A549 (cell line): ENCODE measurements at regions not wholly inside any gene's neighbourhood (a gene's known extent, or its start where the extent isn't known, plus 50 kb on each side); places are given as distances from the start of the nearest gene placed in this dataset.

Experiments
- ATAC-seq, 2 experiments: fragments of 200-7000 bp in 1 of 2; fragments of >200 bp in 1 of 2; cut with Nextera tagmentation in 1 of 2; cut with Tn5 transposase in 1 of 2; 3 replicates each; pipeline versions ENCODE4 v1.8.0 to v1.9.1; 2018 to 2020; ENCODE audit warnings: mild to moderate bottlenecking in 1 of 2, moderate library complexity in 1 of 2
- CTCF ChIA-PET: fragments of 300-600 bp; sonication (Branson Sonifier 250); formaldehyde crosslinking; extraction: SDS; loops from one replicate; lab custom pipeline; 2021; ENCODE audit warnings: antibody characterized with exemption, inconsistent platforms; lab: Yijun Ruan, JAX
- POLR2A ChIA-PET: fragments of 350-600 bp; formaldehyde crosslinking; extraction: SDS; loops from one replicate; lab custom pipeline; 2021; ENCODE audit warnings: antibody characterized with exemption, inconsistent platforms; lab: Yijun Ruan, JAX
- DNase-seq, 2 experiments: peaks; one replicate each; pipeline versions ENCODE4 v3.0.0 to v3.0.0-alpha.2; 2011 to 2016; ENCODE audit warnings: low read depth in 1 of 2, low spot score in 1 of 2
- FAIRE-seq: peaks from 2 replicates; lab custom pipeline; 2011; peaks lifted over from hg19 to GRCh38; lab: Jason Lieb, UNC
- H3K27ac ChIP-seq, 2 experiments: fragments of >200 bp; sonication (Bioruptor Twin); formaldehyde crosslinking; 3 replicates each; pipeline ENCODE4 v1.5.1; 2016 to 2017
- H3K4me1 ChIP-seq: fragments of >200 bp; sonication (Bioruptor Twin); formaldehyde crosslinking; 3 replicates; pipeline ENCODE4 v1.6.1; 2016
- H3K4me2 ChIP-seq: fragments of >200 bp; sonication (Bioruptor Twin); formaldehyde crosslinking; 3 replicates; pipeline ENCODE4 v1.6.1; 2016
- H3K4me3 ChIP-seq: fragments of >200 bp; sonication (Bioruptor Twin); formaldehyde crosslinking; 3 replicates; pipeline ENCODE4 v1.5.1; 2016
- H3K9me3 ChIP-seq: fragments of >200 bp; sonication (Bioruptor Twin); formaldehyde crosslinking; 3 replicates; pipeline ENCODE4 v1.6.1; 2016
- CBX2 ChIP-seq: fragments of 200-600 bp; sonication (generic); IDR thresholded peaks from 2 replicates; pipeline ENCODE4 v1.6.1; 2016; ENCODE audit warnings: low read depth, mild to moderate bottlenecking, borderline replicate concordance
- CEBPB ChIP-seq, 2 experiments: fragments of >200 bp in 1 of 2; sonication (Bioruptor Twin) in 1 of 2; formaldehyde crosslinking in 1 of 2; IDR thresholded peaks; 2 replicates each; pipeline ENCODE4 v1.6.1; 2012 to 2016
- CTCF ChIP-seq: fragments of >200 bp; sonication (Bioruptor Twin); formaldehyde crosslinking; IDR thresholded peaks from 3 replicates; pipeline ENCODE4 v1.5.1; 2016
- ELK1 ChIP-seq: fragments of 150-350 bp; IDR thresholded peaks from 2 replicates; pipeline ENCODE4 v1.6.1; 2014; ENCODE audit warnings: low read depth, mild to moderate bottlenecking, low read length
- ESRRA ChIP-seq: fragments of 150-350 bp; IDR thresholded peaks from 2 replicates; pipeline ENCODE4 v1.6.1; 2014; ENCODE audit warnings: mild to moderate bottlenecking, low read length, borderline replicate concordance
- FOSL2 ChIP-seq, 2 experiments: fragments of 450-650 bp in 1 of 2; fragments of >200 bp in 1 of 2; sonication (Bioruptor Twin) in 1 of 2; formaldehyde crosslinking; IDR thresholded peaks; 2 replicates each; pipeline versions ENCODE4 v1.5.0 to v1.6.1; 2016 to 2020; ENCODE audit warnings: mild to moderate bottlenecking in 1 of 2, moderate library complexity in 1 of 2
- GATA3 ChIP-seq: IDR thresholded peaks from 2 replicates; pipeline ENCODE4 v1.6.1; 2012; ENCODE audit warnings: borderline replicate concordance
- HDAC2 ChIP-seq: fragments of 200-600 bp; sonication (generic); IDR thresholded peaks from 2 replicates; pipeline ENCODE4 v1.6.1; 2016
- HOXA7 ChIP-seq: fragments of 250-450 bp; sonication (Bioruptor Pico); IDR thresholded peaks from 2 replicates; pipeline ENCODE4 v1.5.0; 2020; ENCODE audit warnings: mild to moderate bottlenecking, moderate library complexity
- HOXB5 ChIP-seq: fragments of 250-450 bp; sonication (Bioruptor Pico); IDR thresholded peaks from 2 replicates; pipeline ENCODE4 v1.5.0; 2020; ENCODE audit warnings: mild to moderate bottlenecking, moderate library complexity
- JUN ChIP-seq, 2 experiments: fragments of >200 bp; sonication (Bioruptor Twin); formaldehyde crosslinking; IDR thresholded peaks; 2 replicates in 1 of 2; 3 replicates in 1 of 2; pipeline ENCODE4 v1.6.1; 2016 to 2017
- MAFK ChIP-seq: fragments of 450-650 bp; IDR thresholded peaks from 2 replicates; pipeline ENCODE4 v1.6.1; 2014; ENCODE audit not compliant: partially characterized antibody
- MAX ChIP-seq: IDR thresholded peaks from 2 replicates; pipeline ENCODE4 v1.6.1; 2012
- MAZ ChIP-seq: fragments of 150-350 bp; IDR thresholded peaks from 2 replicates; pipeline ENCODE4 v1.6.1; 2014; ENCODE audit warnings: antibody characterized with exemption, low read depth, low read length, borderline replicate concordance
- NFE2L2 ChIP-seq: fragments of 150-350 bp; conservative IDR thresholded peaks from 2 replicates; pipeline ENCODE4 v1.6.1; 2014; ENCODE audit warnings: low read length
- PBX3 ChIP-seq: IDR thresholded peaks from 2 replicates; pipeline ENCODE4 v1.6.1; 2012
- POLR2A ChIP-seq: IDR thresholded peaks from 2 replicates; pipeline ENCODE4 v1.6.1; 2012; ENCODE audit warnings: mild to moderate bottlenecking, low read length
- POLR2AphosphoS2 ChIP-seq: conservative IDR thresholded peaks from 2 replicates; pipeline ENCODE4 v1.6.1; 2012; ENCODE audit warnings: low read length, improper control_type of control experiment, inconsistent platforms
- RARB ChIP-seq: fragments of 250-450 bp; sonication (Bioruptor Pico); IDR thresholded peaks from 2 replicates; pipeline ENCODE4 v1.8.0; 2021; ENCODE audit warnings: mild to moderate bottlenecking, moderate library complexity
- REST ChIP-seq: fragments of 200-600 bp; sonication (generic); IDR thresholded peaks from 2 replicates; pipeline ENCODE4 v1.6.1; 2016; ENCODE audit warnings: antibody characterized with exemption, mild to moderate bottlenecking, moderate library complexity
- RFX5 ChIP-seq: fragments of 450-650 bp; IDR thresholded peaks from 2 replicates; pipeline ENCODE4 v1.7.1; 2014; ENCODE audit warnings: antibody characterized with exemption, mild to moderate bottlenecking, moderate library complexity
- SMC3 ChIP-seq: fragments of >200 bp; sonication (Bioruptor Twin); formaldehyde crosslinking; IDR thresholded peaks from 3 replicates; pipeline ENCODE4 v1.6.1; 2018; ENCODE audit warnings: inconsistent platforms
- TFCP2L1 ChIP-seq: fragments of 250-450 bp; sonication (Bioruptor Pico); IDR thresholded peaks from 2 replicates; pipeline ENCODE4 v1.5.0; 2021; ENCODE audit warnings: mild to moderate bottlenecking
- ZNF302 ChIP-seq: fragments of 250-450 bp; sonication (Bioruptor Pico); IDR thresholded peaks from 2 replicates; pipeline ENCODE4 v1.9.0; 2021; ENCODE audit warnings: inconsistent platforms, mild to moderate bottlenecking, moderate library complexity
- ZSCAN20 ChIP-seq: fragments of 250-450 bp; sonication (Bioruptor Pico); IDR thresholded peaks from 2 replicates; pipeline ENCODE4 v1.8.0; 2022; ENCODE audit warnings: mild to moderate bottlenecking, moderate library complexity
- WGBS: methylation state at CpG from one replicate; pipeline ENCODE4 v1.1.6; 2017; ENCODE audit errors: missing lambda C conversion rate; 5-methylcytosine and 5-hydroxymethylcytosine counted together

GRCh38 chr5:124454081-124454480 lies 292.4 kb downstream of the ZNF608 start:
- no peak for TF ChIP-seq MAFK
- TF ChIP-seq FOSL2 (IDR thresholded peaks at IDR 0.05): no peak
- no peak for TF ChIP-seq FOSL2 (CRISPR knock-in tag; IDR thresholded peaks at IDR 0.05)
- TF ChIP-seq CEBPB (IDR thresholded peaks at IDR 0.05): no peak
- no peak for TF ChIP-seq ZNF302 (CRISPR knock-in tag)
- no peak for TF ChIP-seq MAX
- no peak for TF ChIP-seq JUN (IDR thresholded peaks at IDR 0.05)
- TF ChIP-seq HOXB5 (CRISPR knock-in tag): no peak
- no peak for TF ChIP-seq POLR2AphosphoS2
- no peak for TF ChIP-seq SMC3
- TF ChIP-seq, all 56 proteins: peak for 0
- DNase-seq (no peak), FAIRE-seq (no peak), ATAC-seq (no peak)
- POLR2A ChIA-PET: no interaction called here
- Histone ChIP-seq H3K4me2 (no peak overlapping the region), H3K9me3 (no peaks in the 10 kb centered on the region), H3K4me1 (no peaks in the 10 kb centered on the region), H3K27ac (no peak overlapping the region), H3K4me3 (no peak overlapping the region)
- CTCF ChIA-PET: no interaction called here
- 55% methylated on average over 3 of the region's 3 CpGs for WGBS

GRCh38 chr5:124453221-124454051 lies 293.0 kb downstream of the ZNF608 start:
- Histone ChIP-seq H3K4me3 (no peak overlapping the region), H3K9me3 (no peaks in the 10 kb centered on the region), H3K4me1 (no peaks in the 10 kb centered on the region), H3K27ac (no peak overlapping the region), H3K4me2 (no peak overlapping the region)
- FAIRE-seq: no peak
- WGBS: 50% methylated on average over 5 of the region's 5 CpGs
- CTCF ChIA-PET: no interaction called here
- POLR2A ChIA-PET: no interaction called here
- ATAC-seq: no peak
- no peak for TF ChIP-seq TFCP2L1 (CRISPR knock-in tag)
- TF ChIP-seq RARB (CRISPR knock-in tag): no peak
- no peak for TF ChIP-seq NFE2L2
- no peak for TF ChIP-seq POLR2A
- TF ChIP-seq ELK1: no peak
- no peak for TF ChIP-seq ZSCAN20
- TF ChIP-seq HDAC2: no peak
- no peak for TF ChIP-seq MAZ
- TF ChIP-seq ESRRA: no peak
- no peak for TF ChIP-seq HOXA7 (CRISPR knock-in tag)
- no peak for TF ChIP-seq REST
- TF ChIP-seq PBX3: no peak
- no peak for TF ChIP-seq GATA3
- no peak for TF ChIP-seq SMC3
- no peak for TF ChIP-seq CTCF
- TF ChIP-seq CBX2: no peak
- TF ChIP-seq RFX5: no peak
- TF ChIP-seq, all 56 proteins: peak for 0
- DNase-seq: no peak
